ENCODE measurements at regions not wholly inside any gene's neighbourhood (a gene's known extent, or its start where the extent isn't known, plus 50 kb on each side); places are given as distances from the start of the nearest gene placed in this dataset.

DNA sequence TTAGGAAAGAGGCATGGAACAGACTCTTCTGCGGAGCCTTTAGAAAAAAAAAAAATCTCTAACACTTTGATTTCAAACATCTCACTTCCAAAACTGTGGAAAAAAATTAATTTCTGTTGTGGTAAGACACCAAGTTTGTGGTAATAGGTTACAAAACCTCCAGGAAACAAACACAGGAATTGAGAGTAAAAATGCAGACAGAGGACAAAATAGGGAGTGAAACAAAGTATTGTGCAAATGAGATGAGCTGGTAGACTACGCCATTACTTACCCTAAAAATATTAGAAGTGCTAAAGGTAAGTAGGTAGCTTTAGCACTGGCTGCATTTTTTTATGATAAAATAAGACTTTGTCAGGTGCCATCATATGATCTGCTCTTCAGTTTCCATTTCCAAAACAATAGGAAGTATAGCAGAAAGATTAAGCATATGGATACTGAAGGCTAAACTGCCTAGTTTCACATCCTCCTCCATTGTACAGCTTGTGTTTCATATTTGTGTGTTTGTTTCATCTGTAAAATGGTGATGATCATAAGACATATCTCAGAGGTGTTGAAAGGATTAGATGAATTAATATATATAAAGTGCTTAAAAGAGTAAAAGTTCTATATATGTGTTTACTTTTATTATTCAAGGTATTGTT, 309.2 kb downstream of the NR4A2 start:
- TF ChIP-seq FOXM1 (IDR thresholded peaks at IDR 0.05; ENCODE audit: borderline replicate concordance) (no peak), NFRKB (IDR thresholded peaks at IDR 0.05) (no peak), ELF4 (IDR thresholded peaks at IDR 0.05) (no peak), ARNT (IDR thresholded peaks at IDR 0.05) (no peak)
